Endodermal cell (in vitro differentiated cells): ENCODE measurements at regions not wholly inside any gene's neighbourhood (a gene's known extent, or its start where the extent isn't known, plus 50 kb on each side); places are given as distances from the start of the nearest gene placed in this dataset.

Experiments used
- DNase-seq: peaks from one replicate; pipeline ENCODE4 v3.0.0-alpha.2; 2017
- H3K27ac ChIP-seq: 2 replicates; pipeline ENCODE4 v1.5.1; 2013; ENCODE audit warnings: mild to moderate bottlenecking, low read depth, low read length, moderate library complexity
- H3K27me3 ChIP-seq: 2 replicates; pipeline ENCODE4 v1.6.1; 2013; ENCODE audit warnings: mild to moderate bottlenecking, low read length, moderate library complexity; ENCODE audit not compliant: insufficient read depth, control insufficient read depth, poor library complexity, severe bottlenecking
- H3K36me3 ChIP-seq: 2 replicates; pipeline ENCODE4 v1.7.0; 2013; ENCODE audit warnings: mild to moderate bottlenecking, low read length, moderate library complexity; ENCODE audit not compliant: control insufficient read depth, insufficient read depth
- H3K4me1 ChIP-seq: one replicate; pipeline ENCODE4 v1.7.0; 2013; ENCODE audit warnings: low read length; ENCODE audit not compliant: control insufficient read depth, insufficient read depth
- H3K4me3 ChIP-seq: 2 replicates; pipeline ENCODE4 v1.5.1; 2013; ENCODE audit warnings: mild to moderate bottlenecking, low read length, moderate library complexity
- H3K9ac ChIP-seq: 2 replicates; pipeline ENCODE4 v1.6.1; 2013; ENCODE audit warnings: mild to moderate bottlenecking, low read length, moderate library complexity; ENCODE audit not compliant: poor library complexity, severe bottlenecking; ENCODE audit errors: extremely low read depth
- H3K9me3 ChIP-seq: 2 replicates; pipeline ENCODE4 v1.6.1; 2013; ENCODE audit warnings: mild to moderate bottlenecking, low read length, moderate library complexity; ENCODE audit not compliant: control insufficient read depth
- H3K27ac Mint-ChIP-seq: 2 replicates; pipeline ENCODE4 v1.8.0; 2020; ENCODE audit warnings: mixed read lengths
- H3K27me3 Mint-ChIP-seq: 2 replicates; pipeline ENCODE4 v1.8.0; 2021; ENCODE audit warnings: mild to moderate bottlenecking, mixed read lengths; ENCODE audit not compliant: insufficient read depth
- H3K36me3 Mint-ChIP-seq: 2 replicates; pipeline ENCODE4 v1.8.0; 2020; ENCODE audit warnings: low read depth, mixed read lengths
- H3K4me1 Mint-ChIP-seq: 2 replicates; pipeline ENCODE4 v1.8.0; 2020; ENCODE audit warnings: mixed read lengths
- H3K4me3 Mint-ChIP-seq: 2 replicates; pipeline ENCODE4 v1.8.0; 2020; ENCODE audit warnings: mild to moderate bottlenecking, moderate library complexity, mixed read lengths
- H3K9me3 Mint-ChIP-seq: 2 replicates; pipeline ENCODE4 v1.8.0; 2020; ENCODE audit warnings: mild to moderate bottlenecking, mixed read lengths
- WGBS, 2 experiments: methylation state at CpG; one replicate each; pipeline versions ENCODE4 v1.1.5 to v1.1.7; 2013; ENCODE audit warnings: missing lambda C conversion rate in 2 of 2, mixed read lengths in 1 of 2; ENCODE audit not compliant: insufficient coverage in 1 of 2, insufficient read length in 1 of 2; 5-methylcytosine and 5-hydroxymethylcytosine counted together
- TF ChIP-seq, protein P1 (sequence below): fragments of 200-600 bp; sonication (generic); conservative IDR thresholded peaks from 2 replicates; pipeline ENCODE4 v1.5.0; 2021; ENCODE audit warnings: antibody characterized with exemption, mild to moderate bottlenecking

DNA sequence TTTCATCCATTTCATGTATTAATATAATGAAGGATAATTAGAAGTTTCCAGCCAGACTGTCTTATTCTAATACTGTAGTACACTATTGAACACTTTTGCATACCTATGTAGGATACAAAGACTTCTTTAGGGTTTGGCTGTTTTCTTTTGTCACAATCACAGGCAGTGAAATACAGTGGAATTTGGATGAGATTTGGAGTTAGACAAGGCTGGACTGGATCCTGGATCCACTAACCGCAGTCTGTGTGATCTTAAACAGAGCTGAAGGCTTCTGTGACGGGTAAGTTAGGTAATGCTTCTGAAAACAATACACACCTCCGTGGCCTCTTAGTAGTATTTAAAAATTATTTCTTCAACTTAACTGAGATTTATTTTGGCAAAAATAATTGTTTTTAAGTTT is 1128.6 kb upstream of the CDH2 start:
- no peak overlapping the region for H3K27ac Mint-ChIP-seq
- H3K9me3 Mint-ChIP-seq = no peaks in the 10 kb centered on the region
- H3K36me3 Mint-ChIP-seq = peaks cover 2% of the 10 kb centered on the region
- no peaks in the 10 kb centered on the region for H3K27me3 Mint-ChIP-seq
- WGBS, 2 experiments = 92% methylated on average over 1 of the region's 3 CpGs; no CpG with 5 or more reads in 1 of the 2 experiments
- Histone ChIP-seq H3K9ac (no peak overlapping the region), H3K27me3 (no peaks in the 10 kb centered on the region), H3K36me3 (no peaks in the 10 kb centered on the region), H3K9me3 (no peaks in the 10 kb centered on the region), H3K4me1 (peaks cover 3% of the 10 kb centered on the region), H3K4me3 (no peak overlapping the region), H3K27ac (no peak overlapping the region)
- TF ChIP-seq, protein P1, sequence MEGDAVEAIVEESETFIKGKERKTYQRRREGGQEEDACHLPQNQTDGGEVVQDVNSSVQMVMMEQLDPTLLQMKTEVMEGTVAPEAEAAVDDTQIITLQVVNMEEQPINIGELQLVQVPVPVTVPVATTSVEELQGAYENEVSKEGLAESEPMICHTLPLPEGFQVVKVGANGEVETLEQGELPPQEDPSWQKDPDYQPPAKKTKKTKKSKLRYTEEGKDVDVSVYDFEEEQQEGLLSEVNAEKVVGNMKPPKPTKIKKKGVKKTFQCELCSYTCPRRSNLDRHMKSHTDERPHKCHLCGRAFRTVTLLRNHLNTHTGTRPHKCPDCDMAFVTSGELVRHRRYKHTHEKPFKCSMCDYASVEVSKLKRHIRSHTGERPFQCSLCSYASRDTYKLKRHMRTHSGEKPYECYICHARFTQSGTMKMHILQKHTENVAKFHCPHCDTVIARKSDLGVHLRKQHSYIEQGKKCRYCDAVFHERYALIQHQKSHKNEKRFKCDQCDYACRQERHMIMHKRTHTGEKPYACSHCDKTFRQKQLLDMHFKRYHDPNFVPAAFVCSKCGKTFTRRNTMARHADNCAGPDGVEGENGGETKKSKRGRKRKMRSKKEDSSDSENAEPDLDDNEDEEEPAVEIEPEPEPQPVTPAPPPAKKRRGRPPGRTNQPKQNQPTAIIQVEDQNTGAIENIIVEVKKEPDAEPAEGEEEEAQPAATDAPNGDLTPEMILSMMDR = no peak
- H3K4me3 Mint-ChIP-seq = no peak overlapping the region
- DNase-seq = no peak
- H3K4me1 Mint-ChIP-seq = peaks cover 19% of the 10 kb centered on the region

DNA sequence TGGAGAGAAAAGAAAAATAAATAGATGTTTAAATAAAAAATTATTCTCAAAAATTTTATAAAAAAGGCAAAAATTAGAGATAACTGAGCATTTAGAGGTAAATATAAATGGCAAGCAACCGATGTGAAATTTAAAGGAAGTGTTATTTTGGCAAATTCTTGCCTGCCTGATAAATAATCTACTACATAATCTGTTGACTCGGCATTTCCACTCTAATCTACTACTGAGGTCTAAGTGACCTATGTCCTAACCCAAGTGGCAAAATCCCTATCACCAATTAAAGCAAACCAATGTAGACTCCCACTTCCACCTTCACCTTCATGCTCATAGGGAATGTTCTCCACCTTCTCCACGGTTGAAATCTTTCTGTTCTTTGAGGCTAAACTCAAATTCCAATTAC is 1124.1 kb upstream of the CDH2 start:
- Histone ChIP-seq H3K4me3 (no peak overlapping the region), H3K9me3 (no peaks in the 10 kb centered on the region), H3K9ac (no peak overlapping the region), H3K4me1 (no peaks in the 10 kb centered on the region), H3K27me3 (no peaks in the 10 kb centered on the region), H3K27ac (no peak overlapping the region), H3K36me3 (no peaks in the 10 kb centered on the region)
- WGBS, 2 experiments = 97 to 100% methylated on average over 2 to 3 of the region's 3 CpGs
- H3K27me3 Mint-ChIP-seq = no peaks in the 10 kb centered on the region
- no peak overlapping the region for H3K27ac Mint-ChIP-seq
- H3K9me3 Mint-ChIP-seq = no peaks in the 10 kb centered on the region
- no peak for DNase-seq
- TF ChIP-seq, protein P1 = no peak
- no peak overlapping the region for H3K4me3 Mint-ChIP-seq
- peaks cover 5% of the 10 kb centered on the region for H3K36me3 Mint-ChIP-seq
- H3K4me1 Mint-ChIP-seq = peaks cover 2% of the 10 kb centered on the region

DNA sequence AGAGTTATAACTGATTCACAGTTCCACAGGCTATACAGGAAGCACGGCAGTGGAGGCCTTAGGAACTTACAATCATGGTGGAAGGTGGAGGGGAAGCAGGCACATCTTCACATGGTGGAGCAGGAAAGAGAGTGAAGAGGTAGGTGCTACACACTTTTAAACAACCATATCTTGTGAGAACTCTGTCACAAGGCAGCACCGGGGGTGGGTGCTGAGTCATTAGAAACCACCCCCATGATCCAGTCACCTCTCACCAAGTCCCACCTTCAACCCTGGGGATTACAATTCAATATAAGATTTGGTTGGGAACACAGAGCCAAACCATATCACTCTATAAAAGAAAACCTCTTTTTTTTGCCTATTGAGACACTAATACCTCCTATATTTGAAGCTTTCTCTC is 1108.5 kb upstream of the CDH2 start:
- H3K9ac ChIP-seq = no peak overlapping the region
- no peaks in the 10 kb centered on the region for H3K36me3 ChIP-seq
- 88% methylated on average over 2 of the region's 2 CpGs; no CpG with 5 or more reads in 1 of the 2 experiments for WGBS, 2 experiments
- H3K4me3 ChIP-seq = no peak overlapping the region
- no peak for DNase-seq
- H3K27ac ChIP-seq = no peak overlapping the region
- no peaks in the 10 kb centered on the region for H3K9me3 ChIP-seq
- Mint-ChIP-seq H3K27ac (no peak overlapping the region), H3K4me3 (no peak overlapping the region), H3K36me3 (no peaks in the 10 kb centered on the region), H3K9me3 (no peaks in the 10 kb centered on the region), H3K4me1 (no peaks in the 10 kb centered on the region), H3K27me3 (no peaks in the 10 kb centered on the region)
- no peaks in the 10 kb centered on the region for H3K4me1 ChIP-seq
- no peaks in the 10 kb centered on the region for H3K27me3 ChIP-seq
- TF ChIP-seq, protein P1 = no peak
